ENCODE measurements at regions not wholly inside any gene's neighbourhood (a gene's known extent, or its start where the extent isn't known, plus 50 kb on each side); places are given as distances from the start of the nearest gene placed in this dataset.

GRCh38 chr6:147820520-147820919 lies 312.0 kb downstream of the SAMD5 start:
- TF ChIP-seq POLR2A (IDR thresholded peaks at IDR 0.05; ENCODE audit: low read depth, low read length) (no peak), POLR2AphosphoS5 (IDR thresholded peaks at IDR 0.05; ENCODE audit: low read depth, low read length) (no peak), TAF1 (IDR thresholded peaks at IDR 0.05; ENCODE audit: borderline replicate concordance, low read depth, low read length) (no peak)
